WTC11 (cell line): ENCODE measurements at regions not wholly inside any gene's neighbourhood (a gene's known extent, or its start where the extent isn't known, plus 50 kb on each side); places are given as distances from the start of the nearest gene placed in this dataset.

Experiments used
- ATF1 ChIP-seq: sonication (generic); formaldehyde crosslinking; IDR thresholded peaks from 2 replicates; pipeline ENCODE4 v1.8.1; 2023; ENCODE audit warnings: mild to moderate bottlenecking, moderate library complexity, missing genetic modification reagents
- JUN ChIP-seq: sonication (generic); formaldehyde crosslinking; IDR thresholded peaks from 2 replicates; pipeline ENCODE4 v1.8.0; 2023; ENCODE audit warnings: mild to moderate bottlenecking, missing genetic modification reagents
- RELA ChIP-seq: sonication (generic); formaldehyde crosslinking; IDR thresholded peaks from 2 replicates; pipeline ENCODE4 v1.8.1; 2022; ENCODE audit warnings: missing genetic modification reagents, mild to moderate bottlenecking, borderline replicate concordance
- TEAD1 ChIP-seq: sonication (generic); formaldehyde crosslinking; IDR thresholded peaks from 2 replicates; pipeline ENCODE4 v1.8.0; 2022; ENCODE audit warnings: mild to moderate bottlenecking, missing genetic modification reagents
- TF ChIP-seq, protein P1 (sequence below): fragments of 200-600 bp; IDR thresholded peaks from 2 replicates; pipeline ENCODE4 v1.8.0; 2022; ENCODE audit warnings: antibody characterized with exemption
- TF ChIP-seq, protein P2 (sequence below): sonication (generic); formaldehyde crosslinking; IDR thresholded peaks from 2 replicates; pipeline ENCODE4 v1.8.1; 2023; ENCODE audit warnings: mild to moderate bottlenecking, missing genetic modification reagents, moderate library complexity

DNA sequence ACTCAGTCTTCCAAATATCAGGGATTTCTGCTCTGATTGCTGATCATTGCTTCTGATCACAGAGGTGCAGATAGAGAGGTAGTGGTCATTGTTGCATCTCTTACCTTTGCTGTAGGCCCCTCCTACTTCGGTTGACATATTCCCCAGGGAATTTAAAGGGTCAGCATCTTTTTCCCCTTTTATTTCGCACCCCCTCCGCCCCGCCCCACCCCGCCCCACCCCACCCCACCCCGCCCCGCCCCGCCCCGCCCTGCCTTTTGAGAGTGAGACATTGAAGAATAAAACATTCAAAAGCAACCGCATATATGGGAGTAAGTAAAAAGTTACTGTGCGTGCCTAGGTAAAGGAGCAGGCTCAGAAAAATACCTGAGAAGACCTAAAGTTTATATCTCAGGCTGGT is 463.9 kb downstream of the BTG1 start:
- TF ChIP-seq, protein P1, sequence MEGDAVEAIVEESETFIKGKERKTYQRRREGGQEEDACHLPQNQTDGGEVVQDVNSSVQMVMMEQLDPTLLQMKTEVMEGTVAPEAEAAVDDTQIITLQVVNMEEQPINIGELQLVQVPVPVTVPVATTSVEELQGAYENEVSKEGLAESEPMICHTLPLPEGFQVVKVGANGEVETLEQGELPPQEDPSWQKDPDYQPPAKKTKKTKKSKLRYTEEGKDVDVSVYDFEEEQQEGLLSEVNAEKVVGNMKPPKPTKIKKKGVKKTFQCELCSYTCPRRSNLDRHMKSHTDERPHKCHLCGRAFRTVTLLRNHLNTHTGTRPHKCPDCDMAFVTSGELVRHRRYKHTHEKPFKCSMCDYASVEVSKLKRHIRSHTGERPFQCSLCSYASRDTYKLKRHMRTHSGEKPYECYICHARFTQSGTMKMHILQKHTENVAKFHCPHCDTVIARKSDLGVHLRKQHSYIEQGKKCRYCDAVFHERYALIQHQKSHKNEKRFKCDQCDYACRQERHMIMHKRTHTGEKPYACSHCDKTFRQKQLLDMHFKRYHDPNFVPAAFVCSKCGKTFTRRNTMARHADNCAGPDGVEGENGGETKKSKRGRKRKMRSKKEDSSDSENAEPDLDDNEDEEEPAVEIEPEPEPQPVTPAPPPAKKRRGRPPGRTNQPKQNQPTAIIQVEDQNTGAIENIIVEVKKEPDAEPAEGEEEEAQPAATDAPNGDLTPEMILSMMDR: no peak
- TF ChIP-seq TEAD1 (CRISPR knock-in tag) (no peak), JUN (no peak), RELA (CRISPR knock-in tag) (no peak), ATF1 (CRISPR knock-in tag) (no peak)
- TF ChIP-seq, protein P2, sequence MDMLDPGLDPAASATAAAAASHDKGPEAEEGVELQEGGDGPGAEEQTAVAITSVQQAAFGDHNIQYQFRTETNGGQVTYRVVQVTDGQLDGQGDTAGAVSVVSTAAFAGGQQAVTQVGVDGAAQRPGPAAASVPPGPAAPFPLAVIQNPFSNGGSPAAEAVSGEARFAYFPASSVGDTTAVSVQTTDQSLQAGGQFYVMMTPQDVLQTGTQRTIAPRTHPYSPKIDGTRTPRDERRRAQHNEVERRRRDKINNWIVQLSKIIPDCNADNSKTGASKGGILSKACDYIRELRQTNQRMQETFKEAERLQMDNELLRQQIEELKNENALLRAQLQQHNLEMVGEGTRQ: no peak
